Lower lobe of right lung (tissue), 2 donors: ENCODE measurements at regions not wholly inside any gene's neighbourhood (a gene's known extent, or its start where the extent isn't known, plus 50 kb on each side); places are given as distances from the start of the nearest gene placed in this dataset.

Source experiments
- ATAC-seq, 2 donors: fragments of 200-7000 bp; cut with Tn5 transposase; one replicate each; pipeline ENCODE4 v1.9.1; 2020 to 2022; ENCODE audit warnings: mild to moderate bottlenecking in 2 of 2, moderate library complexity in 2 of 2
- DNase-seq: peaks from one replicate; pipeline ENCODE4 v3.0.0-alpha.2; 2020
- H3K27ac ChIP-seq: fragments of 200-600 bp; one replicate; pipeline ENCODE4 v1.8.0; 2022
- H3K27me3 ChIP-seq: fragments of 200-600 bp; one replicate; pipeline ENCODE4 v1.8.0; 2022; ENCODE audit warnings: low read depth
- H3K36me3 ChIP-seq: fragments of 200-600 bp; one replicate; pipeline ENCODE4 v1.8.0; 2022; ENCODE audit warnings: mild to moderate bottlenecking
- H3K4me1 ChIP-seq: fragments of 200-600 bp; one replicate; pipeline ENCODE4 v1.8.0; 2022
- H3K4me3 ChIP-seq: fragments of 200-600 bp; one replicate; pipeline ENCODE4 v1.8.0; 2022; ENCODE audit warnings: mild to moderate bottlenecking
- H3K9me3 ChIP-seq: fragments of 200-600 bp; one replicate; pipeline ENCODE4 v1.8.0; 2022
- CTCF ChIP-seq: fragments of 200-600 bp; IDR thresholded peaks from one replicate; pipeline ENCODE4 v1.8.0; 2022; ENCODE audit warnings: antibody characterized with exemption, mild to moderate bottlenecking
- intact Hi-C: fragments of 100-400 bp; cut with DNase I; formaldehyde crosslinking; loops from one replicate; pipeline ENCODE4 v1.11.0; 2022
- donor health status: DM: no; HTN: yes; CAD: no; lungs with severe emphysema.

- no peak for TF ChIP-seq CTCF
- no peak overlapping the region for H3K4me3 ChIP-seq
- intact Hi-C loops: no loop called here
- no peak overlapping the region for H3K27ac ChIP-seq
- no peaks in the 10 kb centered on the region for H3K36me3 ChIP-seq
- H3K27me3 ChIP-seq: no peaks in the 10 kb centered on the region
- no peaks in the 10 kb centered on the region for H3K4me1 ChIP-seq
- H3K9me3 ChIP-seq: no peaks in the 10 kb centered on the region
- DNase-seq (no peak), ATAC-seq (no peak)
These were observed 791.9 kb upstream of the SOX11 start for GRCh38 chr2:4900242-4900641.

- intact Hi-C loops: no loop called here
- H3K36me3 ChIP-seq: no peaks in the 10 kb centered on the region
- no peak for TF ChIP-seq CTCF
- DNase-seq (no peak), ATAC-seq (no peak)
- H3K27me3 ChIP-seq: no peaks in the 10 kb centered on the region
- no peaks in the 10 kb centered on the region for H3K9me3 ChIP-seq
- no peak overlapping the region for H3K4me3 ChIP-seq
- H3K27ac ChIP-seq: no peak overlapping the region
- no peaks in the 10 kb centered on the region for H3K4me1 ChIP-seq
These were observed 791.1 kb upstream of the SOX11 start for GRCh38 chr2:4900861-4901770.

GRCh38 chr2:4903656-4904348 lies 788.4 kb upstream of the SOX11 start:
- Histone ChIP-seq H3K27ac (no peak overlapping the region), H3K4me1 (no peaks in the 10 kb centered on the region), H3K9me3 (no peaks in the 10 kb centered on the region), H3K36me3 (no peaks in the 10 kb centered on the region), H3K4me3 (no peak overlapping the region), H3K27me3 (no peaks in the 10 kb centered on the region)
- no peak for DNase-seq
- TF ChIP-seq CTCF: no peak
- intact Hi-C loops: no loop called here
- ATAC-seq: no peak

GRCh38 chr2:4908461-4908860 lies 783.7 kb upstream of the SOX11 start:
- intact Hi-C loops: no loop called here
- Histone ChIP-seq H3K4me1 (no peaks in the 10 kb centered on the region), H3K27ac (no peak overlapping the region), H3K9me3 (no peaks in the 10 kb centered on the region), H3K27me3 (no peaks in the 10 kb centered on the region), H3K4me3 (no peak overlapping the region), H3K36me3 (no peaks in the 10 kb centered on the region)
- no peak for TF ChIP-seq CTCF
- no peak for DNase-seq
- no peak for ATAC-seq

GRCh38 chr2:4909346-4910009 lies 782.7 kb upstream of the SOX11 start:
- DNase-seq (no peak), ATAC-seq (no peak)
- no peak for TF ChIP-seq CTCF
- Histone ChIP-seq H3K27ac (no peak overlapping the region), H3K4me1 (no peaks in the 10 kb centered on the region), H3K9me3 (no peaks in the 10 kb centered on the region), H3K36me3 (no peaks in the 10 kb centered on the region), H3K27me3 (no peaks in the 10 kb centered on the region), H3K4me3 (no peak overlapping the region)
- intact Hi-C loops: no loop called here
